ENCODE measurements at regions not wholly inside any gene's neighbourhood (a gene's known extent, or its start where the extent isn't known, plus 50 kb on each side); places are given as distances from the start of the nearest gene placed in this dataset.

DNA sequence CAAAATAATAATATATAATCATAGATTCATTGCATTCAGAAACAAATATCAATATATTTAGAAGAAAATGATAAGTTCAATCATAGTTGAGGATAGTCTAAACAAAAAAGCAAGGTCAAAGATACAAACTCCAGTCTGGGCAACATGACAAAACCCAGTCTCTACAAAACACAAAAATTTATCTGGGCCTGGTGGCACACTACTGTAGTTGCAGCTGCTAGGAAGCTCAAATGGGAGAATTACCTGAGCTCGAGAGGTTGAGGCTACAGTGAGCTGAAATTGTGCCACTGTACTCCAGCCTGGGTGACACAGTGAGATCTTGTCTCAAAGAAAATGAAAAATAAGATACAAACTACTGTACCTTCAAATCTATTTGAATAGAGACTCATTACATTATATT lies 52.7 kb upstream of the ANXA10 start:
- DNase-seq (ENCODE audit: low spot score) (no peak), FAIRE-seq (no peak)

Data from urothelium cell line (cell line).